GM12878 (cell line): ENCODE measurements at regions not wholly inside any gene's neighbourhood (a gene's known extent, or its start where the extent isn't known, plus 50 kb on each side); places are given as distances from the start of the nearest gene placed in this dataset.

Experiments
- ATAC-seq: fragments of 200-7000 bp; cut with Tn5 transposase; 3 replicates; pipeline ENCODE4 v1.9.1; 2020; ENCODE audit warnings: mild to moderate bottlenecking, moderate library complexity
- BruUV-seq: library from RNA; stranded (reverse); fragments of 400-500 nt; replicated peaks from 2 replicates; lab custom pipeline; 2021; lab: Mats Ljungman, UMichigan
- CTCF ChIA-PET: fragments of 300-600 bp; sonication (Branson Sonifier 250); formaldehyde crosslinking; extraction: SDS; loops from one replicate; lab custom pipeline; 2021; ENCODE audit warnings: inconsistent platforms; lab: Yijun Ruan, JAX
- POLR2A ChIA-PET: fragments of 350-600 bp; formaldehyde crosslinking; extraction: SDS; loops from one replicate; lab custom pipeline; 2021; ENCODE audit warnings: inconsistent platforms; lab: Charles Lee
- RAD21 ChIA-PET: fragments of 300-600 bp; sonication (Branson Sonifier 250); formaldehyde crosslinking; loops from one replicate; lab custom pipeline; 2023; ENCODE audit warnings: antibody characterized with exemption; ENCODE audit not compliant: unreplicated experiment; lab: Charles Lee
- SMC1A ChIA-PET: fragments of 300-600 bp; sonication (Branson Sonifier 250); formaldehyde crosslinking; loops from one replicate; lab custom pipeline; 2023; ENCODE audit not compliant: unreplicated experiment, uncharacterized antibody; lab: Charles Lee
- DNase-seq: peaks from one replicate; pipeline ENCODE4 v3.0.0-alpha.2; 2011; ENCODE audit warnings: low read depth, low spot score
- FAIRE-seq: peaks from 3 replicates; lab custom pipeline; 2011; peaks lifted over from hg19 to GRCh38; lab: Jason Lieb, UNC
- H2AFZ ChIP-seq: 2 replicates; pipeline ENCODE4 v1.6.0; 2011; ENCODE audit warnings: low read depth, low read length, control low read depth; ENCODE audit not compliant: control insufficient read depth
- H3K27ac ChIP-seq: 2 replicates; pipeline ENCODE4 v1.5.1; 2011; ENCODE audit warnings: control low read depth; ENCODE audit not compliant: control insufficient read depth, insufficient read depth
- H3K27me3 ChIP-seq, 2 experiments: replicated peaks in 1 of 2; 2 replicates each; pipeline versions ENCODE4 v1.6.0 to v1.6.1; 2011; ENCODE audit warnings: low read length in 1 of 2; ENCODE audit not compliant: control insufficient read depth in 2 of 2, insufficient read depth in 2 of 2
- H3K36me3 ChIP-seq, 2 experiments: 2 replicates each; pipeline ENCODE4 v1.5.1; 2011; ENCODE audit warnings: low read length in 1 of 2; ENCODE audit not compliant: control insufficient read depth in 2 of 2, insufficient read depth in 2 of 2
- H3K4me1 ChIP-seq: 2 replicates; pipeline ENCODE4 v1.6.1; 2011; ENCODE audit warnings: mild to moderate bottlenecking, low read length, moderate library complexity, mixed read lengths; ENCODE audit not compliant: control insufficient read depth, insufficient read depth
- H3K4me2 ChIP-seq: 2 replicates; pipeline ENCODE4 v1.6.0; 2011; ENCODE audit warnings: control low read depth; ENCODE audit not compliant: control insufficient read depth, insufficient read depth
- H3K4me3 ChIP-seq: fragments of 200-600 bp; sonication (generic); 2 replicates; pipeline ENCODE4 v1.5.1; 2016
- H3K79me2 ChIP-seq: 2 replicates; pipeline ENCODE4 v1.6.0; 2011; ENCODE audit warnings: low read length; ENCODE audit not compliant: control insufficient read depth, insufficient read depth
- H3K9ac ChIP-seq: 2 replicates; pipeline ENCODE4 v1.8.0; 2011; ENCODE audit warnings: low read length, control low read depth, mixed read lengths; ENCODE audit not compliant: control insufficient read depth, insufficient read depth
- H3K9me3 ChIP-seq: replicated peaks from 3 replicates; pipeline ENCODE4 v1.5.1; 2011; ENCODE audit warnings: mild to moderate bottlenecking, low read length; ENCODE audit not compliant: control insufficient read depth, insufficient read depth
- H4K20me1 ChIP-seq: 2 replicates; pipeline ENCODE4 v1.6.0; 2011; ENCODE audit not compliant: control insufficient read depth, insufficient read depth
- ATF3 ChIP-seq: IDR thresholded peaks from 2 replicates; pipeline ENCODE4 v1.6.1; 2011; ENCODE audit warnings: low read depth, mild to moderate bottlenecking, low read length, moderate library complexity, borderline replicate concordance; ENCODE audit errors: extremely low read depth
- BCL3 ChIP-seq: IDR thresholded peaks from 2 replicates; pipeline ENCODE4 v1.6.1; 2011; ENCODE audit warnings: borderline replicate concordance, low read depth, mild to moderate bottlenecking, moderate library complexity, low read length; ENCODE audit not compliant: insufficient read depth, poor library complexity, severe bottlenecking
- BRCA1 ChIP-seq: IDR thresholded peaks from 2 replicates; pipeline ENCODE4 v1.6.1; 2011; ENCODE audit warnings: low read depth, low read length, improper control_type of control experiment
- CREB1 ChIP-seq: IDR thresholded peaks from 2 replicates; pipeline ENCODE4 v1.6.1; 2012; ENCODE audit warnings: low read depth, mild to moderate bottlenecking, inconsistent platforms
- CREM ChIP-seq: IDR thresholded peaks from 2 replicates; pipeline ENCODE4 v1.6.1; 2014; ENCODE audit warnings: antibody characterized with exemption, low read depth
- HCFC1 ChIP-seq: fragments of 150-350 bp; IDR thresholded peaks from 2 replicates; pipeline ENCODE4 v1.6.1; 2014; ENCODE audit warnings: low read length
- HSF1 ChIP-seq: fragments of 150-350 bp; IDR thresholded peaks from 2 replicates; pipeline ENCODE4 v1.6.1; 2014; ENCODE audit warnings: mild to moderate bottlenecking, low read depth, low read length
- KDM1A ChIP-seq: fragments of 200-600 bp; sonication (generic); IDR thresholded peaks from 2 replicates; pipeline ENCODE4 v1.6.1; 2016; ENCODE audit warnings: borderline replicate concordance
- NBN ChIP-seq: fragments of 450-650 bp; IDR thresholded peaks from 2 replicates; pipeline ENCODE4 v1.6.1; 2016
- NR2F1 ChIP-seq: fragments of 450-650 bp; conservative IDR thresholded peaks from 2 replicates; pipeline ENCODE4 v1.6.1; 2017; ENCODE audit warnings: mild to moderate bottlenecking
- PKNOX1 ChIP-seq: fragments of 450-650 bp; IDR thresholded peaks from 2 replicates; pipeline ENCODE4 v1.6.1; 2016; ENCODE audit warnings: mild to moderate bottlenecking
- POLR2AphosphoS5 ChIP-seq: IDR thresholded peaks from 2 replicates; pipeline ENCODE4 v1.6.1; 2011; ENCODE audit warnings: mild to moderate bottlenecking, low read length, inconsistent platforms
- POU2F2 ChIP-seq: IDR thresholded peaks from 3 replicates; pipeline ENCODE4 v1.6.1; 2011; ENCODE audit warnings: low read depth, mild to moderate bottlenecking, low read length, borderline replicate concordance
- RUNX3 ChIP-seq: IDR thresholded peaks from 2 replicates; pipeline ENCODE4 v1.6.1; 2012; ENCODE audit warnings: low read length, inconsistent platforms
- SRF ChIP-seq, 2 experiments: IDR thresholded peaks; 2 replicates each; pipeline ENCODE4 v1.6.1; 2011; ENCODE audit warnings: low read depth in 2 of 2, low read length in 2 of 2, mild to moderate bottlenecking in 1 of 2, moderate library complexity in 1 of 2
- TCF7 ChIP-seq: IDR thresholded peaks from 2 replicates; pipeline ENCODE4 v1.6.1; 2014; ENCODE audit warnings: antibody characterized with exemption, borderline replicate concordance
- ZNF592 ChIP-seq: fragments of 450-650 bp; IDR thresholded peaks from 2 replicates; pipeline ENCODE4 v1.6.1; 2017; ENCODE audit warnings: mild to moderate bottlenecking, moderate library complexity
- in situ Hi-C: fragments of 300-500 bp; cut with MboI; formaldehyde crosslinking; loops from 9 replicates; pipeline ENCODE4 v1.14.3; 2018; ENCODE audit warnings: mixed read lengths
- intact Hi-C: fragments of 100-400 bp; cut with micrococcal nuclease; formaldehyde crosslinking; loops from one replicate; pipeline ENCODE4 v1.14.2; 2022; ENCODE audit not compliant: unreplicated experiment

GRCh38 chr4:31237233-31237632 is 517.1 kb downstream of the PCDH7 start:
- no peak overlapping the region for H3K4me3 ChIP-seq
- no peak overlapping the region for H3K4me2 ChIP-seq
- in situ Hi-C loops: no loop called here
- DNase-seq (no peak), FAIRE-seq (no peak), ATAC-seq (no peak)
- intact Hi-C loops: no loop called here
- no peaks in the 10 kb centered on the region for H3K4me1 ChIP-seq
- H3K27me3 ChIP-seq: no peaks in the 10 kb centered on the region
- H4K20me1 ChIP-seq: no peaks in the 10 kb centered on the region
- no peak overlapping the region for H3K9ac ChIP-seq
- ChIA-PET RAD21 (no interaction called here), POLR2A (no interaction called here), CTCF (no interaction called here), SMC1A (no interaction called here)
- no peaks in the 10 kb centered on the region for H3K79me2 ChIP-seq
- no peaks in the 10 kb centered on the region for H3K36me3 ChIP-seq
- no peak overlapping the region for H3K27ac ChIP-seq
- no peak overlapping the region for H2AFZ ChIP-seq
- TF ChIP-seq HSF1 (no peak), NR2F1 (no peak), BRCA1 (no peak), BCL3 (no peak), KDM1A (no peak), PKNOX1 (no peak), RUNX3 (no peak), HCFC1 (no peak), CREM (no peak), TCF7 (no peak), NBN (no peak), ZNF592 (no peak), POU2F2 (no peak), POLR2AphosphoS5 (no peak), CREB1 (no peak), SRF (IDR thresholded peaks at IDR 0.05; ENCODE audit: low read depth in 2 of 2, low read length in 2 of 2) (no peak), ATF3 (no peak)
- BruUV-seq: no TSS peak
- H3K9me3 ChIP-seq: no peaks in the 10 kb centered on the region; the same call in 1 of the 3 replicates
